ENCODE measurements at regions not wholly inside any gene's neighbourhood (a gene's known extent, or its start where the extent isn't known, plus 50 kb on each side); places are given as distances from the start of the nearest gene placed in this dataset.

- H3K4me3 Mint-ChIP-seq = no peak overlapping the region
Observed at GRCh38 chr12:61717986-61718385, 542.2 kb upstream of the USP15 start.

DNA sequence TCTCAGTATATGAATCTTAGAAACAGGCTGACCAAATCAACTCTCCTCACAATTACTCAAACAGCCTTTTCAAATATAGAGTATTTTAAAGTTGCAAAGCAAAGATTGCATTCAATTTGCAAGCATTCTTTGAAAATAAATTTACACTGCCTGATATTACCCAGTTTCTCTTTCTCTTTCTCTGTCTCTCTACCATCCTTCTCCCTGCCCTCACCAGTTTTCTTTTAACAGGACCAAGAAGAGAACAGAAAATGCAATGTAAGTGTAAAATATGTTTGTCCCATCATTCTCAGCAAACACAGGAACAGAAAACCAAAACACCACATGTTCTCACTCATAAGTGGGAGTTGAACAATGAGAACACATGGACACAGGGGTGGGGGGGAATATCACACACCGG is 520.3 kb upstream of the USP15 start:
- no peaks in the 10 kb centered on the region for H3K27me3 ChIP-seq
- Mint-ChIP-seq H3K36me3 (no peaks in the 10 kb centered on the region), H3K4me1 (no peaks in the 10 kb centered on the region), H3K27ac (no peak overlapping the region), H3K27me3 (ENCODE audit: insufficient read depth, low read depth) (no peaks in the 10 kb centered on the region), H3K9me3 (no peaks in the 10 kb centered on the region), H3K4me3 (no peak overlapping the region)
- H2AFZ ChIP-seq (replicated peaks) = no peak overlapping the region
- DNase-seq (ENCODE audit: low spot score) = no peak
- TF ChIP-seq CTCF (IDR thresholded peaks at IDR 0.05) (no peak), EZH2phosphoT487 (IDR thresholded peaks at IDR 0.05) (no peak), EZH2 (IDR thresholded peaks at IDR 0.05) (no peak)
- no peak overlapping the region for H3K4me2 ChIP-seq
- no peaks in the 10 kb centered on the region for H3K79me2 ChIP-seq (ENCODE audit: low read depth)
- H3K9ac ChIP-seq = no peak overlapping the region
- no peak overlapping the region for H3K4me3 ChIP-seq
- H3F3A ChIP-seq (ENCODE audit: low read depth) = no peaks in the 10 kb centered on the region
- H4K20me1 ChIP-seq (ENCODE audit: low read depth) = no peaks in the 10 kb centered on the region
- no peaks in the 10 kb centered on the region for H3K9me3 ChIP-seq (ENCODE audit: low read depth)
- H3K36me3 ChIP-seq = no peaks in the 10 kb centered on the region
- H3K27ac ChIP-seq = no peak overlapping the region
- H3K4me1 ChIP-seq = no peaks in the 10 kb centered on the region

More at GRCh38 chr12:61717986-61718385, 542.2 kb upstream of the USP15 start:
- Histone ChIP-seq H3K9ac (no peak overlapping the region), H3K4me1 (no peaks in the 10 kb centered on the region), H3K27me3 (no peaks in the 10 kb centered on the region), H3K9me3 (ENCODE audit: low read depth) (no peaks in the 10 kb centered on the region), H3K36me3 (no peaks in the 10 kb centered on the region), H3K4me3 (no peak overlapping the region), H3K79me2 (ENCODE audit: low read depth) (no peaks in the 10 kb centered on the region), H2AFZ (replicated peaks) (no peak overlapping the region), H3K27ac (no peak overlapping the region), H3F3A (ENCODE audit: low read depth) (no peaks in the 10 kb centered on the region), H4K20me1 (ENCODE audit: low read depth) (no peaks in the 10 kb centered on the region), H3K4me2 (no peak overlapping the region)
- DNase-seq (ENCODE audit: low spot score) = no peak
- peaks cover 7% of the 10 kb centered on the region for H3K27me3 Mint-ChIP-seq (ENCODE audit: insufficient read depth, low read depth)
- H3K36me3 Mint-ChIP-seq = no peaks in the 10 kb centered on the region
- peaks cover 34% of the 10 kb centered on the region for H3K4me1 Mint-ChIP-seq
- TF ChIP-seq CTCF (IDR thresholded peaks at IDR 0.05) (no peak), EZH2phosphoT487 (IDR thresholded peaks at IDR 0.05) (no peak), EZH2 (IDR thresholded peaks at IDR 0.05) (no peak)
- no peaks in the 10 kb centered on the region for H3K9me3 Mint-ChIP-seq
- H3K27ac Mint-ChIP-seq = no peak overlapping the region

DNA sequence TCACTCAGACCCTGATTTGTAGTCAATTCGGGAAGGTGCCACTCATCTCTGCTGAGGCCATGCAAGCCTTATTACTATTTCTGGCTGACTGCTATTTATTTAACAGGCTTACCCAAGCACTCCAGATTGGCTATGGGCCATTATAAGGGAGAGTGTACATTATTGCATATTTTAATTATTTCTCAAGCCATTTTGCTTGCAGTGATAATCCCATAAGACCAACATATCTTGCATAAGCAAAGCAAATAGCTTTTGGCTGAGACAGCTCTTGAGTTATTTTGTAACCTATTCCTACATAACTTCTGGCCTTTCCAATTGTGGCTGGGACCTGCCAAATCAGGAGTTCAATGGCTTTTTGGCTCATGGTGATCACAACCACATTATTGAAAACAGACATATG is 509.6 kb upstream of the USP15 start:
- H3K4me3 ChIP-seq = no peak overlapping the region
- no peak overlapping the region for H3K27ac ChIP-seq
- no peaks in the 10 kb centered on the region for H3F3A ChIP-seq (ENCODE audit: low read depth)
- no peaks in the 10 kb centered on the region for H3K79me2 ChIP-seq (ENCODE audit: low read depth)
- H3K27me3 Mint-ChIP-seq (ENCODE audit: insufficient read depth, low read depth) = peaks cover 2% of the 10 kb centered on the region
- H4K20me1 ChIP-seq (ENCODE audit: low read depth) = no peaks in the 10 kb centered on the region
- no peaks in the 10 kb centered on the region for H3K36me3 Mint-ChIP-seq
- H3K9ac ChIP-seq = no peak overlapping the region
- H3K27me3 ChIP-seq = no peaks in the 10 kb centered on the region
- no peaks in the 10 kb centered on the region for H3K9me3 ChIP-seq (ENCODE audit: low read depth)
- no peak overlapping the region for H3K4me3 Mint-ChIP-seq
- no peaks in the 10 kb centered on the region for H3K4me1 ChIP-seq
- no peak overlapping the region for H3K4me2 ChIP-seq
- no peak overlapping the region for H3K27ac Mint-ChIP-seq
- no peak overlapping the region for H2AFZ ChIP-seq (replicated peaks)
- DNase-seq (ENCODE audit: low spot score) = no peak
- TF ChIP-seq EZH2phosphoT487 (IDR thresholded peaks at IDR 0.05) (no peak), CTCF (IDR thresholded peaks at IDR 0.05) (no peak), EZH2 (IDR thresholded peaks at IDR 0.05) (no peak)
- H3K9me3 Mint-ChIP-seq = no peaks in the 10 kb centered on the region
- no peaks in the 10 kb centered on the region for H3K4me1 Mint-ChIP-seq
- H3K36me3 ChIP-seq = no peaks in the 10 kb centered on the region
